Forelimb muscle (tissue), 1 donor: ENCODE measurements at regions not wholly inside any gene's neighbourhood (a gene's known extent, or its start where the extent isn't known, plus 50 kb on each side); places are given as distances from the start of the nearest gene placed in this dataset.
"Not testable (repeated sequence)": the region's sequence is repeated elsewhere in the genome, so short reads cannot be mapped to it uniquely, and the experiment has no call there.

Experiments used
- DNase-seq: peaks from one replicate; pipeline ENCODE4 v3.0.0-alpha.2; 2013; ENCODE audit warnings: low read depth

GRCh38 chr1:96178053-96178452 is 543.5 kb upstream of the PTBP2 start:
- no peak for DNase-seq

DNA sequence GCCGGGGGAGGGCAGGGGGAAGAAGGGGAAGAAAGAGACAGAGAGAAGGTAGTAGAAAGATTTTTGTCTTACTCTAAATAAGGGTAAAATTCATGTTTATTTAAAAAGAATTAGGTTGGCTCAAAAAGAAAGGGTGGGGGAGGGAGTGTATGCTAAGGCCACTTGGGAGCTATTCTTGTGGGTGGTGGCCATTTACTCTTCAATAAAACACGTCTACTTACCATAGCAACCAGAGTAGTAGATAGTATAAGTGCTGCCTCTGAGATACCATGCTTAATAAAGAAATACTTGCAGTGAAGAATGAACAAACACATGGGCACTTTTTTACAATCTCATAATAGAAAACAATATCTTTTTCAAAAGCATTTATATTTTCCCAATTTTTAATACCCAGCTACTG is 538.1 kb upstream of the PTBP2 start:
- no peak for DNase-seq

- no peak for DNase-seq
These were observed 537.7 kb upstream of the PTBP2 start for GRCh38 chr1:96183928-96184327.

- no peak for DNase-seq
These were observed 536.4 kb upstream of the PTBP2 start for GRCh38 chr1:96185181-96185580.

DNA sequence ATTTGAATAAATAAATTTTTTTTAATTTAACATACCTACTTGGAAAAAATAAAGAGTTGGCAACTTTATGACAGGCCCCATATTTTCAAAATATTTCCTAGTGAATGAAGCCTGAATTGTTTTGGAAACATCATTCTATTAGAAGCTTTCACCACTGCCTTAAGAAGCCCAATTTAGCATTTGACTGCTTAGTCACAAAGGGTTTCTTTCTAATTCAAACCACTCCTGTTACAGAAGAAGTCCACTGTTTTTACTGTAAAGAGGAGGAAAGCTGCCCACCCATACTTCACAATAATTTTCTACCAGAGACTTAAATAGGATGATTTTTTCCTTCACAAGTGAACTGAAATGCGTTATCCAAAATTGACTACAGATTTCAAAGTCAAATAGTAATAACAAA is 534.6 kb upstream of the PTBP2 start:
- DNase-seq: no peak

DNA sequence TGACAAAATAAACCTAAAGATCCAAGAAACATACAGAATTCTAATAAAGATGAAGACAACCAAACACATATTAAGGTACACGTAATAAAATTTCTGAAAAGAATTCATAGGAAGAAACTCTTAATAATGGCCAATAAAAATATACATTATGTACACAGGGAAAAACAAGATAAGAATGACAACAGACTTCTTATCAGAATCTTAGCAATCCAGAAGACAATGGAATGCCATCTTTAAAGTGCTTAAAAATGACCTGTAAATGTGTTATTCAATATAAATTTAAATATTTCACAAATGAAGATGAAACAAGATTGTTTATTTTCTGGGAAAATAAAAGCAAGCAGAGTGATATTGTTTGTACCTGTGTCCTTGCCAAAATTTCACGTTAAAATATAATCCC is 530.4 kb upstream of the PTBP2 start:
- no peak for DNase-seq

GRCh38 chr1:96206451-96206850 is 515.1 kb upstream of the PTBP2 start:
- DNase-seq: no peak

GRCh38 chr1:96207936-96208335 is 513.6 kb upstream of the PTBP2 start:
- no peak for DNase-seq

DNA sequence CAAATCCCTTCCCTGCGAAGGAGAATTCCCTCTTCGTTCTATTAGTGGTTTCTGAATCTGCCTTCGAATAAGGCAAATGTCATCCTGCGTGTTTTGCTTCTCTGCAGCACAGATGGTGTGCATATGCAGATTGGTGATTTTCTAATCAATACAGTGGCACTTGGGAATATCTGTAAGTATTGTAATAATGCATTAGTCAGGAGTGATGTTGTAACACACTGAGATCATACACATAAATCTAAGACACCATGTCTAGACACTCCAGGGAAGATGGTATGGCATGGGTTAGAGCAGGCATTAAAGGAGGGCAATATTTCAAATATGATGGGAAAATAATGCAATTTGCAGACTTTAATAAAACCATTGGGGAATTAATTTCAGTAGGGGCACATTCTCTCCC is 513.2 kb upstream of the PTBP2 start:
- DNase-seq: no peak

- DNase-seq: no peak
These were observed 511.5 kb upstream of the PTBP2 start for GRCh38 chr1:96210054-96210453.

- no peak for DNase-seq
These were observed 510.4 kb upstream of the PTBP2 start for GRCh38 chr1:96211202-96211601.

- no peak for DNase-seq
These were observed 506.6 kb upstream of the PTBP2 start for GRCh38 chr1:96214982-96215381.

GRCh38 chr1:96220651-96221050 is 500.9 kb upstream of the PTBP2 start:
- no peak for DNase-seq

DNA sequence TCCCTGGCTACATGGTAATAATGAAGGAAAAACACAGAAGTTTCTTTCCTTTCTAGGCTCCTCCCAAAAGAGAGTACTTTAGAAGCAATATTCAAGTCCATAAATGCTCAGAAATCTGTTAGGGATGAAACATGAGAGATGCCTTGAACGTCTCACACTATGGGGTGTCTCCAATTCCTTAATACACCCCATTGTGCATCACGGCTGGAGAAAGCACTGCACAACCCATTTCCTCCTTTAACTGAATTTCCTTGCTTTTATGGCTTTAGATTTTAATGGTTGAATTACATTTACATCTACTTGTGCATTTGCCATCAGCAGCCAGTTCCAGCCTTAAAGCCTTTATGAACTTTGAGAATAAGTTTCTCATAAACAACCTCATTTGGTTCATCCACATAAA is 498.9 kb upstream of the PTBP2 start:
- DNase-seq: no peak

DNA sequence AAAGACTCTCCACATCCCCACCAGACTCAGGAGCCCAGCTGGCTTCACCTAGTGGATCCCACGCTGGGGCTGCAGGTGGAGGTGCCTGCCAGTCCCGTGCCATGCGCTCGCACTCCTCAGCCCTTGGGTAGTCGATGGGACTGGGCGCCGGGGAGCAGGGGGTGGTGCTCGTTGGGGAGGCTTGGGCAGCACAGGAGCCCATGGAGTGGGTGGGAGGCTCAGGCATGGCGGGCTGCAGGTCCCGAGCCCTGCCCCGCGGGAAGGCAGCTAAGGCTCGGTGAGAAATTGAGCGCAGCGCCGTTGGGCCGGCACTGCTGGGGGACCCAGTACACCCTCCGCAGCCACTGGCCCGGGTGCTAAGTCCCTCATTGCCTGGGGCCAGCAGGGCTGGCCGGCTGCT is 497.4 kb upstream of the PTBP2 start:
- DNase-seq: not testable (repeated sequence)

DNA sequence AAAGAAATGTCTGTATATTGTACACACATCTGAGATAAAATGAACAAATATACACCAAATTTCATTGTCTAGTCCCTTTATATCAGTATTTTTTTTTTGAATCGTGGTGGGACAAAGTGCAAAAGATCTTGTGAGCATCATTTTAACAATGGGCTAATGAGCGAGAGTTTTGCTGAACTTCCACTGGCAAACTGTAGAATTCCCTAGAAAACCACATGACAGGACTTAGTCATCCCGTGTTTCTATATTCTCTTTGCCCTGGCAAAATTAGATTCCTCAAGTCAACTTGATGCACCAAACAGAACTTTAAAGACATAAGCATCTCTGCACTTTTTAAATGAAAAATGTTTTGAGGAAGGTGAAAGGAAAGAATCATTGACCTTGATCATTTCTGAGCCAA is 488.2 kb upstream of the PTBP2 start:
- no peak for DNase-seq

GRCh38 chr1:96234299-96234698 is 487.3 kb upstream of the PTBP2 start:
- DNase-seq: no peak

- peak; percentile 43 for DNase-seq
These were observed 485.3 kb upstream of the PTBP2 start for GRCh38 chr1:96236156-96236739.

- no peak for DNase-seq
These were observed 483.2 kb upstream of the PTBP2 start for GRCh38 chr1:96238426-96238825.

- DNase-seq: no peak
These were observed 481.1 kb upstream of the PTBP2 start for GRCh38 chr1:96240438-96240837.

- DNase-seq: no peak
These were observed 468.1 kb upstream of the PTBP2 start for GRCh38 chr1:96253246-96254035.

- no peak for DNase-seq
These were observed 465.3 kb upstream of the PTBP2 start for GRCh38 chr1:96256130-96256790.

GRCh38 chr1:96259399-96259798 is 462.2 kb upstream of the PTBP2 start:
- no peak for DNase-seq
